GM19372 (cell line): ENCODE measurements at regions not wholly inside any gene's neighbourhood (a gene's known extent, or its start where the extent isn't known, plus 50 kb on each side); places are given as distances from the start of the nearest gene placed in this dataset.

Experiments
- ATAC-seq: cut with Tn5 transposase; IDR thresholded peaks from one replicate; pipeline ENCODE4 v1.9.1; 2021; ENCODE audit warnings: mild to moderate bottlenecking, low read depth, moderate library complexity; ENCODE audit not compliant: unreplicated experiment

- ATAC-seq: no peak
Observed at GRCh38 chr11:109148669-109149068, 273.3 kb upstream of the C11orf87 start.

- no peak for ATAC-seq
Observed at GRCh38 chr11:109150581-109150980, 271.4 kb upstream of the C11orf87 start.

- no peak for ATAC-seq
Observed at GRCh38 chr11:109153836-109154235, 268.2 kb upstream of the C11orf87 start.

- peak; percentile 62 for ATAC-seq
Observed at GRCh38 chr11:109155291-109155690, 266.7 kb upstream of the C11orf87 start.

GRCh38 chr11:109165035-109165434, 257.0 kb upstream of the C11orf87 start:
- ATAC-seq: no peak

- no peak for ATAC-seq
Observed at GRCh38 chr11:109166441-109166840, 255.5 kb upstream of the C11orf87 start.

GRCh38 chr11:109173504-109173903, 248.5 kb upstream of the C11orf87 start:
- no peak for ATAC-seq

GRCh38 chr11:109184376-109184775, 237.6 kb upstream of the C11orf87 start:
- ATAC-seq: no peak

- no peak for ATAC-seq
Observed at GRCh38 chr11:109192864-109193263, 229.1 kb upstream of the C11orf87 start.

- no peak for ATAC-seq
Observed at GRCh38 chr11:109193880-109194279, 228.1 kb upstream of the C11orf87 start.

GRCh38 chr11:109196016-109196415, 226.0 kb upstream of the C11orf87 start:
- ATAC-seq: no peak

GRCh38 chr11:109197656-109198055, 224.3 kb upstream of the C11orf87 start:
- no peak for ATAC-seq

GRCh38 chr11:109203176-109203575, 218.8 kb upstream of the C11orf87 start:
- ATAC-seq: no peak

- no peak for ATAC-seq
Observed at GRCh38 chr11:109205312-109205711, 216.7 kb upstream of the C11orf87 start.

- ATAC-seq: no peak
Observed at GRCh38 chr11:109208121-109208520, 213.9 kb upstream of the C11orf87 start.

- ATAC-seq: no peak
Observed at GRCh38 chr11:109209572-109209971, 212.4 kb upstream of the C11orf87 start.

- ATAC-seq: no peak
Observed at GRCh38 chr11:109221190-109221589, 200.8 kb upstream of the C11orf87 start.

- ATAC-seq: no peak
Observed at GRCh38 chr11:109222761-109223160, 199.2 kb upstream of the C11orf87 start.

- ATAC-seq: no peak
Observed at GRCh38 chr11:109223451-109223850, 198.5 kb upstream of the C11orf87 start.

GRCh38 chr11:109229682-109230081, 192.3 kb upstream of the C11orf87 start:
- no peak for ATAC-seq

- no peak for ATAC-seq
Observed at GRCh38 chr11:109236188-109236587, 185.8 kb upstream of the C11orf87 start.

GRCh38 chr11:109236696-109237095, 185.3 kb upstream of the C11orf87 start:
- ATAC-seq: no peak

- ATAC-seq: no peak
Observed at GRCh38 chr11:109237636-109238035, 184.4 kb upstream of the C11orf87 start.
